ENCODE measurements at regions not wholly inside any gene's neighbourhood (a gene's known extent, or its start where the extent isn't known, plus 50 kb on each side); places are given as distances from the start of the nearest gene placed in this dataset.

DNA sequence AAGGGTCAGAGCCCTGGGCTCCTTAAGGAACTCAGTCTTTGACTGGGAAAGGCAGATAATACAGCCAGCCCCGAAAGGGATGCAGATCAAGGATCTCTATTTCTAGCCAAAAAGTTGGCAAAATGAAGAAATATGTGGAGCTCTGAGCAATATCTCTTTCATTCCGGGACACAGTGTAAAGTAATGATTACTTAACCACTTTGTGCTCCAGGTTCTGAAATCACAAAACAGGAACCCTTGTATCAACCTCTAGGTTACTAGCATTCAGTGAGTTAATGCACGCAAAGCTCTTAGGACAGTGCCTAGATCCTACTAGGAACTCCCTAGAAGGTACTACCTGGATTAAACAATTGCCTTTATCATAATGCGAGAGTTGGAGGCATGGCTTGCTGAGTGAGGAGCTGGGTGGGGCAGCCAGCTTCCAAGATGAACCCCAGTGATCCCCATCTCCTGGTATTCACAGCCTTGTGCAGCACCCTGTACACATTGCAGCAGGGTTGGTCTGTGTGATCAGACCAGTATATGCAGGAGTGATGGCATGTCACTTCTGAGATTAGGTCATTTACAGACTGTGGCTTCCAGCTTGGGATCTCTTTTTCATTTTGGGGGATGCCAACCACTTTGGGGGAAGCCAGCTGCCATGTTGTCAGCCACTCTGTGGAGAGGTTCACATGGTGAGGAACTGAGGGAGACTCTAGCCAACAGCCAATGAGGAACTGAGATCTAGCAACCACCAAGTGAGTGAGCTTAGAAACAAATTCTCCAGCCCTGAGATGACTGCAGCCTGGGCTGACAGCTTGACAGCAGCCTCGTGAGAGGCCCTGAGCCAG is 103.1 kb upstream of the SLC44A1 start:
- no peak overlapping the region for H3K27ac Mint-ChIP-seq (ENCODE audit: unreplicated experiment)
- H3K4me3 Mint-ChIP-seq (ENCODE audit: unreplicated experiment) = no peak overlapping the region
- peaks cover 6% of the 10 kb centered on the region for H3K9me3 Mint-ChIP-seq (ENCODE audit: unreplicated experiment)

DNA sequence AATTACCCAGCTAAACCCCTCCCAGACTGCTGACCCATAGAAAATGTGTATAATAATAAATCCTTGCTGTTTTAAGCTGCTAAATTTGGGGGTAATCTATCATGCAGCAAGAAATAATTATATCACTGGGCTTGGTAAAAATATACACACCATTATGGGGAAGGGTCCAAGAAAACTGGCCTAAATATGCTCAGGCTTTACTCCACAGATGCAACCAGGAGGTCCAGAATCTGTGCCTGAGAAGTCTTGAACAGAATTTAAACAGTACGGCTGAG is 102.5 kb upstream of the SLC44A1 start:
- H3K27me3 Mint-ChIP-seq (ENCODE audit: unreplicated experiment) = peaks cover 2% of the 10 kb centered on the region
- H3K4me1 Mint-ChIP-seq (ENCODE audit: low read depth, unreplicated experiment) = peaks cover 29% of the 10 kb centered on the region
- H3K4me3 Mint-ChIP-seq (ENCODE audit: unreplicated experiment) = no peak overlapping the region

More for the DNA sequence above, 103.1 kb upstream of the SLC44A1 start:
- no peak for DNase-seq
- H3K36me3 Mint-ChIP-seq (ENCODE audit: unreplicated experiment) = no peaks in the 10 kb centered on the region
- TF ChIP-seq, protein P1, sequence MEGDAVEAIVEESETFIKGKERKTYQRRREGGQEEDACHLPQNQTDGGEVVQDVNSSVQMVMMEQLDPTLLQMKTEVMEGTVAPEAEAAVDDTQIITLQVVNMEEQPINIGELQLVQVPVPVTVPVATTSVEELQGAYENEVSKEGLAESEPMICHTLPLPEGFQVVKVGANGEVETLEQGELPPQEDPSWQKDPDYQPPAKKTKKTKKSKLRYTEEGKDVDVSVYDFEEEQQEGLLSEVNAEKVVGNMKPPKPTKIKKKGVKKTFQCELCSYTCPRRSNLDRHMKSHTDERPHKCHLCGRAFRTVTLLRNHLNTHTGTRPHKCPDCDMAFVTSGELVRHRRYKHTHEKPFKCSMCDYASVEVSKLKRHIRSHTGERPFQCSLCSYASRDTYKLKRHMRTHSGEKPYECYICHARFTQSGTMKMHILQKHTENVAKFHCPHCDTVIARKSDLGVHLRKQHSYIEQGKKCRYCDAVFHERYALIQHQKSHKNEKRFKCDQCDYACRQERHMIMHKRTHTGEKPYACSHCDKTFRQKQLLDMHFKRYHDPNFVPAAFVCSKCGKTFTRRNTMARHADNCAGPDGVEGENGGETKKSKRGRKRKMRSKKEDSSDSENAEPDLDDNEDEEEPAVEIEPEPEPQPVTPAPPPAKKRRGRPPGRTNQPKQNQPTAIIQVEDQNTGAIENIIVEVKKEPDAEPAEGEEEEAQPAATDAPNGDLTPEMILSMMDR (IDR thresholded peaks at IDR 0.05; ENCODE audit: partially characterized antibody, unreplicated experiment) = no peak
- H3K4me1 Mint-ChIP-seq (ENCODE audit: low read depth, unreplicated experiment) = peaks cover 29% of the 10 kb centered on the region
- H3K27me3 Mint-ChIP-seq (ENCODE audit: unreplicated experiment) = peaks cover 2% of the 10 kb centered on the region

DNA sequence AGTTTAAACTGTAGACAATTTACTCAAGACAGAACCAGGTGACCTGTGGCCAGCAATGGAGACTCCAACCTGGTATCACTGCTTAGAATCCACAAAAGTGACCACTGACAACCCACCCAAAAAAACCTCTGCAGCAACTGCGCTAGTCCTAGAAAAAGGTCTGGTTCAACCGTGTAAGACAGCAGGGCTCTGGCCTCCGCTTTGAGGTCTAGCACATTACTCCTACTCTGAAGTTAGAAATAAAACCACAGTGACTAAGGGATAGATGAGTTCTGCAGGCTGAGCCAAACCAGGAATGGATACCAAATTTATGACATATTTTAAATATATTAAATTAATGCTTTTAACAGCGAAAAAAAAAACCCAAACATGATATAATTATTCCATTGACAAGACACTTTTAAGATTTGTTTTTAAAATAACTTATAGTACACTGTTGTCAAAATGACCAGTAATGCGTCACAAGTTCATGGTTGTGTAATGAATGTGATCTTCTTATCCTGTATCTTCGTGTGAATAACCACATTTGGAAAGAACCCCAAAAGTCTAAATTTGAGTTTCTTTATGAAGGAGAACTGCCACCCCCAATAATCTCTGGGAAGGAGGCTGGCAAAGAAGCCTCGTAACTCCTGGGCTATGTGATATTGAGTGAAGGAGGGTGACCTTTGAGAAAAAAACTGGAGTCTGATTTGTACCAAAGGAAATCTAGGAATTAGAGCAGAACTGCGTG is 101.9 kb upstream of the SLC44A1 start:
- no peak for DNase-seq
- no peak overlapping the region for H3K4me3 Mint-ChIP-seq (ENCODE audit: unreplicated experiment)
- H3K36me3 Mint-ChIP-seq (ENCODE audit: unreplicated experiment) = no peaks in the 10 kb centered on the region
- TF ChIP-seq, protein P1 (IDR thresholded peaks at IDR 0.05; ENCODE audit: partially characterized antibody, unreplicated experiment) = no peak
- peaks cover 6% of the 10 kb centered on the region for H3K9me3 Mint-ChIP-seq (ENCODE audit: unreplicated experiment)
- peaks cover 2% of the 10 kb centered on the region for H3K27me3 Mint-ChIP-seq (ENCODE audit: unreplicated experiment)
- H3K27ac Mint-ChIP-seq (ENCODE audit: unreplicated experiment) = no peak overlapping the region
- H3K4me1 Mint-ChIP-seq (ENCODE audit: low read depth, unreplicated experiment) = peaks cover 29% of the 10 kb centered on the region

More for the DNA sequence above, 102.5 kb upstream of the SLC44A1 start:
- H3K36me3 Mint-ChIP-seq (ENCODE audit: unreplicated experiment) = no peaks in the 10 kb centered on the region
- TF ChIP-seq, protein P1 (IDR thresholded peaks at IDR 0.05; ENCODE audit: partially characterized antibody, unreplicated experiment) = no peak
- DNase-seq = no peak
- H3K9me3 Mint-ChIP-seq (ENCODE audit: unreplicated experiment) = peaks cover 6% of the 10 kb centered on the region
- no peak overlapping the region for H3K27ac Mint-ChIP-seq (ENCODE audit: unreplicated experiment)

DNA sequence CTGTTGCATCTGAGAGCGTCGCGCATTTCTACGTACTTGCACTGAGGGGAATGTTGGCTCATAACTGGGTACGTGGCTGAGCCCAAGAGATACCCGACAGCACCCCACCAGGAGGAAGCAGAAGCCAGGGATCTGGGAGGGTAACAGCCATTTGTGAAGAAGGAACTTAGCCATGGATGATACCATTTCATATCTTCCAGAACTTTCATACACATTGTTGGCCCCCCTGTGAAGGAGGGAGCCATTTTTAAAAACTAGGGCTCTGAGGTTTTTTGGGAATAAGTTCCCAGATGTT is 101.4 kb upstream of the SLC44A1 start:
- H3K27ac Mint-ChIP-seq (ENCODE audit: unreplicated experiment) = no peak overlapping the region
- peaks cover 2% of the 10 kb centered on the region for H3K27me3 Mint-ChIP-seq (ENCODE audit: unreplicated experiment)
- TF ChIP-seq, protein P1 (IDR thresholded peaks at IDR 0.05; ENCODE audit: partially characterized antibody, unreplicated experiment) = no peak
- H3K9me3 Mint-ChIP-seq (ENCODE audit: unreplicated experiment) = peaks cover 6% of the 10 kb centered on the region
- no peak overlapping the region for H3K4me3 Mint-ChIP-seq (ENCODE audit: unreplicated experiment)
- no peak for DNase-seq
- peaks cover 27% of the 10 kb centered on the region for H3K4me1 Mint-ChIP-seq (ENCODE audit: low read depth, unreplicated experiment)
- H3K36me3 Mint-ChIP-seq (ENCODE audit: unreplicated experiment) = no peaks in the 10 kb centered on the region

DNA sequence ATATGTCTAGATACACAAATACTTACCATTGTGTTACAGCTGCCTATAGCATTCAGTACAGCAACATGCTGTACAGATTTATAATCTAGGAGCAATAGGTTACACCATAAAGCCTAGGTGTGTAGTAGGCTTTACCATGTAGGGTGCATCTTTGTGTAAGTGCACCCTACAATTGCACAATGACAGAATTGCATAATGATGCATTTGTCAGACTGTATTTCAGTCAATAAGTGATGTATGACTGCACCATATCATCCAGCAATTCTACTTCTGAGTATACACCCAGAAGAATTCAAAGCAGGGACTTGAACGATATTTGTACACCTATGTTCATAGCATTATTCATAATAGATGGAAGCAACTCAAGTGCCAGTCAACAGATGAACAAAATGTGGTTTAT is 100.4 kb upstream of the SLC44A1 start:
- Mint-ChIP-seq H3K36me3 (ENCODE audit: unreplicated experiment) (no peaks in the 10 kb centered on the region), H3K4me1 (ENCODE audit: low read depth, unreplicated experiment) (peaks cover 24% of the 10 kb centered on the region), H3K4me3 (ENCODE audit: unreplicated experiment) (no peak overlapping the region), H3K27ac (ENCODE audit: unreplicated experiment) (no peak overlapping the region), H3K27me3 (ENCODE audit: unreplicated experiment) (peaks cover 2% of the 10 kb centered on the region), H3K9me3 (ENCODE audit: unreplicated experiment) (peaks cover 6% of the 10 kb centered on the region)
- TF ChIP-seq, protein P1 (IDR thresholded peaks at IDR 0.05; ENCODE audit: partially characterized antibody, unreplicated experiment) = no peak
- no peak for DNase-seq

Data from glutamatergic neuron (in vitro differentiated cells).